ENCODE measurements at regions not wholly inside any gene's neighbourhood (a gene's known extent, or its start where the extent isn't known, plus 50 kb on each side); places are given as distances from the start of the nearest gene placed in this dataset.

- ATAC-seq (replicated peaks in 1 of 4) (no peak), DNase-seq (no peak)
- H3K36me3 Mint-ChIP-seq: no peaks in the 10 kb centered on the region
- Histone ChIP-seq H3K4me3 (ENCODE audit: control insufficient read depth in 1 of 2, extremely low read depth in 1 of 2, low read length in 1 of 2) (no peak overlapping the region), H3K36me3 (ENCODE audit: control insufficient read depth in 2 of 2, extremely low read depth in 1 of 2, insufficient read depth in 1 of 2, low read length in 1 of 2) (no peaks in the 10 kb centered on the region), H3K9me3 (no peaks in the 10 kb centered on the region), H3K4me1 (ENCODE audit: control insufficient read depth in 1 of 2, extremely low read depth in 1 of 2, insufficient read depth in 2 of 2, low read length in 2 of 2) (no peaks in the 10 kb centered on the region), H3K27ac (ENCODE audit: low read length) (no peak overlapping the region), H3K27me3 (replicated peaks in 1 of 2; ENCODE audit: control insufficient read depth in 2 of 2, extremely low read depth in 1 of 2, insufficient read depth in 2 of 2, low read length in 1 of 2) (no peaks in the 10 kb centered on the region)
- no peaks in the 10 kb centered on the region for H3K9me3 Mint-ChIP-seq
- no peaks in the 10 kb centered on the region for H3K4me1 Mint-ChIP-seq
- H3K4me3 Mint-ChIP-seq: no peak overlapping the region
- peaks cover 0 to 3% of the 10 kb centered on the region in 2 donors for H3K27me3 Mint-ChIP-seq
- CTCF ChIA-PET: interaction anchor here in 1 of 2 donors (0.7 kb wide), 1 partner anchor 15 kb away, joined by 9 read pairs; no protein-coding TSS in a partner anchor
- WGBS (ENCODE audit: insufficient coverage): 100% methylated on average over 1 of the region's 1 CpG
- H3K27ac Mint-ChIP-seq: no peak overlapping the region
- POLR2A ChIA-PET: no interaction called here
Observed at GRCh38 chr2:83960371-83960770, 498.7 kb downstream of the SUCLG1 start.

- no peaks in the 10 kb centered on the region for H3K4me1 Mint-ChIP-seq
- no peak overlapping the region for H3K4me3 Mint-ChIP-seq
- no peaks in the 10 kb centered on the region for H3K36me3 Mint-ChIP-seq
- no peak overlapping the region for H3K27ac ChIP-seq (ENCODE audit: low read length)
- H3K27me3 ChIP-seq (replicated peaks in 1 of 2; ENCODE audit: control insufficient read depth in 2 of 2, extremely low read depth in 1 of 2, insufficient read depth in 2 of 2, low read length in 1 of 2): no peaks in the 10 kb centered on the region
- POLR2A ChIA-PET: no interaction called here
- peaks cover 0 to 3% of the 10 kb centered on the region in 2 donors for H3K27me3 Mint-ChIP-seq
- H3K4me1 ChIP-seq (ENCODE audit: control insufficient read depth in 1 of 2, extremely low read depth in 1 of 2, insufficient read depth in 2 of 2, low read length in 2 of 2): no peaks in the 10 kb centered on the region
- DNase-seq: no peak
- H3K9me3 ChIP-seq: no peaks in the 10 kb centered on the region
- H3K36me3 ChIP-seq (ENCODE audit: control insufficient read depth in 2 of 2, extremely low read depth in 1 of 2, insufficient read depth in 1 of 2, low read length in 1 of 2): no peaks in the 10 kb centered on the region
- no peak overlapping the region for H3K4me3 ChIP-seq (ENCODE audit: control insufficient read depth in 1 of 2, extremely low read depth in 1 of 2, low read length in 1 of 2)
- no CpG with 5 or more reads among the region's 2 CpGs for WGBS (ENCODE audit: insufficient coverage)
- ATAC-seq (replicated peaks in 1 of 4): no peak
- CTCF ChIA-PET: no interaction called here
- no peak overlapping the region for H3K27ac Mint-ChIP-seq
- no peaks in the 10 kb centered on the region for H3K9me3 Mint-ChIP-seq
Observed at GRCh38 chr2:83959266-83959665, 499.8 kb downstream of the SUCLG1 start.

- 84% methylated on average over 2 of the region's 4 CpGs for WGBS (ENCODE audit: insufficient coverage)
- Histone ChIP-seq H3K9me3 (no peaks in the 10 kb centered on the region), H3K4me3 (ENCODE audit: control insufficient read depth in 1 of 2, extremely low read depth in 1 of 2, low read length in 1 of 2) (no peak overlapping the region), H3K4me1 (ENCODE audit: control insufficient read depth in 1 of 2, extremely low read depth in 1 of 2, insufficient read depth in 2 of 2, low read length in 2 of 2) (no peaks in the 10 kb centered on the region), H3K36me3 (ENCODE audit: control insufficient read depth in 2 of 2, extremely low read depth in 1 of 2, insufficient read depth in 1 of 2, low read length in 1 of 2) (no peaks in the 10 kb centered on the region), H3K27ac (ENCODE audit: low read length) (no peak overlapping the region), H3K27me3 (replicated peaks in 1 of 2; ENCODE audit: control insufficient read depth in 2 of 2, extremely low read depth in 1 of 2, insufficient read depth in 2 of 2, low read length in 1 of 2) (no peaks in the 10 kb centered on the region)
- H3K36me3 Mint-ChIP-seq: no peaks in the 10 kb centered on the region
- H3K4me1 Mint-ChIP-seq: no peaks in the 10 kb centered on the region
- H3K9me3 Mint-ChIP-seq: no peaks in the 10 kb centered on the region
- ATAC-seq (replicated peaks in 1 of 4): no peak
- CTCF ChIA-PET: no interaction called here
- H3K4me3 Mint-ChIP-seq: no peak overlapping the region
- no peak for DNase-seq
- POLR2A ChIA-PET: no interaction called here
- H3K27ac Mint-ChIP-seq: no peak overlapping the region
- peaks cover 0 to 5% of the 10 kb centered on the region in 2 donors for H3K27me3 Mint-ChIP-seq
Observed at GRCh38 chr2:83956991-83957390, 502.1 kb downstream of the SUCLG1 start.

GRCh38 chr2:83953697-83954096 lies 505.4 kb downstream of the SUCLG1 start:
- CTCF ChIA-PET: no interaction called here
- POLR2A ChIA-PET: no interaction called here
- Mint-ChIP-seq H3K36me3 (no peaks in the 10 kb centered on the region), H3K9me3 (no peaks in the 10 kb centered on the region), H3K27me3 (peaks cover 3 to 7% of the 10 kb centered on the region in 2 donors), H3K4me1 (no peaks in the 10 kb centered on the region), H3K27ac (no peak overlapping the region), H3K4me3 (no peak overlapping the region)
- Histone ChIP-seq H3K9me3 (no peaks in the 10 kb centered on the region), H3K4me1 (ENCODE audit: control insufficient read depth in 1 of 2, extremely low read depth in 1 of 2, insufficient read depth in 2 of 2, low read length in 2 of 2) (no peaks in the 10 kb centered on the region), H3K4me3 (ENCODE audit: control insufficient read depth in 1 of 2, extremely low read depth in 1 of 2, low read length in 1 of 2) (no peak overlapping the region), H3K27me3 (replicated peaks in 1 of 2; ENCODE audit: control insufficient read depth in 2 of 2, extremely low read depth in 1 of 2, insufficient read depth in 2 of 2, low read length in 1 of 2) (no peaks in the 10 kb centered on the region), H3K27ac (ENCODE audit: low read length) (no peak overlapping the region), H3K36me3 (ENCODE audit: control insufficient read depth in 2 of 2, extremely low read depth in 1 of 2, insufficient read depth in 1 of 2, low read length in 1 of 2) (no peaks in the 10 kb centered on the region)
- DNase-seq (no peak), ATAC-seq (replicated peaks in 1 of 4) (no peak)
- WGBS (ENCODE audit: insufficient coverage): no CpG with 5 or more reads among the region's 1 CpG

GRCh38 chr2:83951378-83951947 lies 507.6 kb downstream of the SUCLG1 start:
- no peak overlapping the region for H3K27ac ChIP-seq (ENCODE audit: low read length)
- DNase-seq: no peak
- no peak overlapping the region for H3K4me3 ChIP-seq (ENCODE audit: control insufficient read depth in 1 of 2, extremely low read depth in 1 of 2, low read length in 1 of 2)
- no peaks in the 10 kb centered on the region for H3K36me3 ChIP-seq (ENCODE audit: control insufficient read depth in 2 of 2, extremely low read depth in 1 of 2, insufficient read depth in 1 of 2, low read length in 1 of 2)
- POLR2A ChIA-PET: no interaction called here
- H3K27ac Mint-ChIP-seq: no peak overlapping the region
- CTCF ChIA-PET: no interaction called here
- peaks cover 6 to 11% of the 10 kb centered on the region in 2 donors for H3K27me3 Mint-ChIP-seq
- no peak overlapping the region for H3K4me3 Mint-ChIP-seq
- no peaks in the 10 kb centered on the region for H3K27me3 ChIP-seq (replicated peaks in 1 of 2; ENCODE audit: control insufficient read depth in 2 of 2, extremely low read depth in 1 of 2, insufficient read depth in 2 of 2, low read length in 1 of 2)
- H3K4me1 Mint-ChIP-seq: no peaks in the 10 kb centered on the region
- H3K4me1 ChIP-seq (ENCODE audit: control insufficient read depth in 1 of 2, extremely low read depth in 1 of 2, insufficient read depth in 2 of 2, low read length in 2 of 2): no peaks in the 10 kb centered on the region
- H3K36me3 Mint-ChIP-seq: no peaks in the 10 kb centered on the region
- no peak for ATAC-seq (replicated peaks in 1 of 4)
- WGBS (ENCODE audit: insufficient coverage): 50% methylated on average over 1 of the region's 4 CpGs
- no peaks in the 10 kb centered on the region for H3K9me3 Mint-ChIP-seq
- H3K9me3 ChIP-seq: no peaks in the 10 kb centered on the region

- CTCF ChIA-PET: interaction anchor here in 1 of 2 donors (0.6 kb wide), 1 partner anchor 715 kb away, joined by 3 read pairs; no protein-coding TSS in a partner anchor
- Mint-ChIP-seq H3K27me3 (peaks cover 6 to 11% of the 10 kb centered on the region in 2 donors), H3K9me3 (no peaks in the 10 kb centered on the region), H3K4me3 (no peak overlapping the region), H3K36me3 (no peaks in the 10 kb centered on the region), H3K27ac (no peak overlapping the region), H3K4me1 (no peaks in the 10 kb centered on the region)
- POLR2A ChIA-PET: no interaction called here
- WGBS (ENCODE audit: insufficient coverage): no CpG with 5 or more reads among the region's 1 CpG
- H3K27me3 ChIP-seq (replicated peaks in 1 of 2; ENCODE audit: control insufficient read depth in 2 of 2, extremely low read depth in 1 of 2, insufficient read depth in 2 of 2, low read length in 1 of 2): no peaks in the 10 kb centered on the region
- H3K4me3 ChIP-seq (ENCODE audit: control insufficient read depth in 1 of 2, extremely low read depth in 1 of 2, low read length in 1 of 2): no peak overlapping the region
- H3K36me3 ChIP-seq (ENCODE audit: control insufficient read depth in 2 of 2, extremely low read depth in 1 of 2, insufficient read depth in 1 of 2, low read length in 1 of 2): no peaks in the 10 kb centered on the region
- no peak for DNase-seq
- no peaks in the 10 kb centered on the region for H3K4me1 ChIP-seq (ENCODE audit: control insufficient read depth in 1 of 2, extremely low read depth in 1 of 2, insufficient read depth in 2 of 2, low read length in 2 of 2)
- no peaks in the 10 kb centered on the region for H3K9me3 ChIP-seq
- no peak overlapping the region for H3K27ac ChIP-seq (ENCODE audit: low read length)
- no peak for ATAC-seq (replicated peaks in 1 of 4)
Observed at GRCh38 chr2:83949361-83949760, 509.7 kb downstream of the SUCLG1 start.

GRCh38 chr2:83944191-83944590 lies 514.9 kb downstream of the SUCLG1 start:
- Histone ChIP-seq H3K36me3 (ENCODE audit: control insufficient read depth in 2 of 2, extremely low read depth in 1 of 2, insufficient read depth in 1 of 2, low read length in 1 of 2) (no peaks in the 10 kb centered on the region), H3K4me1 (ENCODE audit: control insufficient read depth in 1 of 2, extremely low read depth in 1 of 2, insufficient read depth in 2 of 2, low read length in 2 of 2) (no peaks in the 10 kb centered on the region), H3K27ac (ENCODE audit: low read length) (no peak overlapping the region), H3K4me3 (ENCODE audit: control insufficient read depth in 1 of 2, extremely low read depth in 1 of 2, low read length in 1 of 2) (no peak overlapping the region), H3K27me3 (replicated peaks in 1 of 2; ENCODE audit: control insufficient read depth in 2 of 2, extremely low read depth in 1 of 2, insufficient read depth in 2 of 2, low read length in 1 of 2) (no peaks in the 10 kb centered on the region), H3K9me3 (no peaks in the 10 kb centered on the region)
- ATAC-seq (replicated peaks in 1 of 4) (no peak), DNase-seq (no peak)
- Mint-ChIP-seq H3K9me3 (no peaks in the 10 kb centered on the region), H3K27ac (no peak overlapping the region), H3K4me3 (no peak overlapping the region), H3K36me3 (no peaks in the 10 kb centered on the region), H3K27me3 (peaks cover 4% of the 10 kb centered on the region in 2 donors), H3K4me1 (no peaks in the 10 kb centered on the region)
- WGBS (ENCODE audit: insufficient coverage): no CpG with 5 or more reads among the region's 3 CpGs
- ChIA-PET CTCF (no interaction called here), POLR2A (no interaction called here)
